Activated CD8-positive, alpha-beta T cell treated with anti-CD3 and anti-CD28 coated beads for 36 hours (primary cell): ENCODE measurements at regions not wholly inside any gene's neighbourhood (a gene's known extent, or its start where the extent isn't known, plus 50 kb on each side); places are given as distances from the start of the nearest gene placed in this dataset.

Source experiments
- ATAC-seq: fragments of 200-7000 bp; cut with Tn5 transposase; one replicate; pipeline ENCODE4 v1.10.0; 2021; ENCODE audit warnings: mild to moderate bottlenecking, moderate library complexity
- CTCF ChIA-PET: fragments of 350-600 bp; sonication (Branson Sonifier 250); formaldehyde crosslinking; loops from one replicate; lab custom pipeline; 2021; ENCODE audit warnings: antibody characterized with exemption; lab: Charles Lee
- POLR2A ChIA-PET: fragments of 350-600 bp; sonication (Branson Sonifier 250); formaldehyde crosslinking; loops from one replicate; lab custom pipeline; 2021; ENCODE audit warnings: antibody characterized with exemption; lab: Charles Lee
- DNase-seq: peaks from one replicate; pipeline ENCODE4 v3.0.0-alpha.2; 2020
- H3K27ac Mint-ChIP-seq: one replicate; pipeline ENCODE4 v1.8.0; 2021; ENCODE audit warnings: mild to moderate bottlenecking, mixed read lengths
- H3K27me3 Mint-ChIP-seq: one replicate; pipeline ENCODE4 v1.8.0; 2021; ENCODE audit warnings: mixed read lengths
- H3K36me3 Mint-ChIP-seq: one replicate; pipeline ENCODE4 v1.8.0; 2021; ENCODE audit warnings: low read depth, mixed read lengths
- H3K4me1 Mint-ChIP-seq: one replicate; pipeline ENCODE4 v1.8.0; 2021; ENCODE audit warnings: low read depth, mixed read lengths
- H3K4me3 Mint-ChIP-seq: one replicate; pipeline ENCODE4 v1.8.0; 2021; ENCODE audit warnings: mild to moderate bottlenecking, moderate library complexity, mixed read lengths
- H3K9me3 Mint-ChIP-seq: one replicate; pipeline ENCODE4 v1.8.0; 2021; ENCODE audit warnings: mixed read lengths
- CTCF ChIP-seq: fragments of 200-600 bp; IDR thresholded peaks from one replicate; pipeline ENCODE4 v1.8.0; 2022; ENCODE audit warnings: antibody characterized with exemption, mild to moderate bottlenecking
- intact Hi-C: fragments of 100-400 bp; cut with micrococcal nuclease; formaldehyde crosslinking; loops from one replicate; pipeline ENCODE4 v1.10.0; 2022

DNA sequence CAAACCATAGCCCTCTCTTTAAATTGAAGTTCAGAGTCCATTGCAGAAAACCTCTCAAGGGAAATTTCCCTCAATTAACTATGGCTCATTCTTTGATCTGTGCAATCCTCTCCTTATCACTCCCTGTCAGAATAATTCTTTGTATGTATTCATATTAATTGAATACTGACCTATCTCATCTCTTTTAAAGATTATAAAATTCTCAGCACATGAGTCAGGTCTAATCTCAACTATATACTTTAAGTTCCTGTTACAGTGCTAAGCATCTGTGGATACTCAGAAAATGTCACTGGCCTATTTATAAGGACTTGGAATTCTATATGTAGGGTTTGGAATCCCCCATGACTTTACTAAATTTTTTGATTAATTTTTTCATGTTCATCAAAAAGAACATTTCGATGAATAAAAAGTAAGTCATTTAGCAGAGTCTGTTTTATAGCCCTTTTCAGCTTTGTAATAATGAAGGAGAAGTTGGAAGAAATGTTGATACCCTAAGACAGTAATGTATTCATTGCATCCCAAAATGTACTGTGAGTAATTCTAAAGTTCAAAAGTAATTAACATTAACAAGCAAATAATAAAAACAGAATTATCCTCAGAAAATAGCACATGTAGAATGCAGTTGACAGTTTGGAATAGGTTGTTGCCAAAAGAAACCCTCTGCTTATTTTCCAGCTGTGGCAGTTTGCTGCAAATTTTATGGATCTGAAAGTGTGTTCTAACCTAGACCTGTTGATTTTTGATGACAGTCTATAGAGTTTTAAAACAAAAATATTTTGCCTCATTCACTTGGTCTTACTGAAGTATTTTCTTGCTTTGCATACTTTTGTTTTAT lies 503.4 kb upstream of the CBLB start:
- Mint-ChIP-seq H3K36me3 (no peaks in the 10 kb centered on the region), H3K4me1 (no peaks in the 10 kb centered on the region), H3K9me3 (peaks cover 2% of the 10 kb centered on the region), H3K27ac (no peak overlapping the region), H3K4me3 (no peak overlapping the region), H3K27me3 (no peaks in the 10 kb centered on the region)
- ChIA-PET POLR2A (no interaction called here), CTCF (interaction anchor here (1.4 kb wide), 1 partner anchor 106 kb away, joined by 3 read pairs; no protein-coding TSS in a partner anchor)
- intact Hi-C loops = no loop called here
- no peak for ATAC-seq
- DNase-seq = no peak
- TF ChIP-seq CTCF = no peak

DNA sequence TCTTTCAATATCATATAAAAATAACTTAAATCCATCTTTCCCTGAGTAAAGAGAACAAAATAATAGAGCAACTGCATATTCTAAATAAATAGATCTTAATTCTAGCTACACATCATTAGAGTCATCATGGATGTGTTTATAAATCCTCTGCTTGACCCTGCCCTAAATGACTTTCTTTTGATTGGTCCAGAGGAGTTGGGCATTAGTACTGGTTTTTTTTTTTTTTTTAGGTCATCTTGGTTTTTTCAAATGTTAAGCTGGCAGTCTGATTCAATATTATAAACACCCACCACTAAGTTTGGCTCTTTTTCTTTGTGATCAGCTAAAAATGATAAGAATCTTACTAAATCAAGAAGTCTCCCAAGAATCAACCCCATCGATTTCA lies 504.0 kb upstream of the CBLB start:
- Mint-ChIP-seq H3K27me3 (no peaks in the 10 kb centered on the region), H3K36me3 (no peaks in the 10 kb centered on the region), H3K27ac (no peak overlapping the region), H3K4me1 (no peaks in the 10 kb centered on the region), H3K4me3 (no peak overlapping the region), H3K9me3 (peaks cover 3% of the 10 kb centered on the region)
- DNase-seq = no peak
- no peak for ATAC-seq
- ChIA-PET CTCF (no interaction called here), POLR2A (no interaction called here)
- TF ChIP-seq CTCF = no peak
- intact Hi-C loops = no loop called here

DNA sequence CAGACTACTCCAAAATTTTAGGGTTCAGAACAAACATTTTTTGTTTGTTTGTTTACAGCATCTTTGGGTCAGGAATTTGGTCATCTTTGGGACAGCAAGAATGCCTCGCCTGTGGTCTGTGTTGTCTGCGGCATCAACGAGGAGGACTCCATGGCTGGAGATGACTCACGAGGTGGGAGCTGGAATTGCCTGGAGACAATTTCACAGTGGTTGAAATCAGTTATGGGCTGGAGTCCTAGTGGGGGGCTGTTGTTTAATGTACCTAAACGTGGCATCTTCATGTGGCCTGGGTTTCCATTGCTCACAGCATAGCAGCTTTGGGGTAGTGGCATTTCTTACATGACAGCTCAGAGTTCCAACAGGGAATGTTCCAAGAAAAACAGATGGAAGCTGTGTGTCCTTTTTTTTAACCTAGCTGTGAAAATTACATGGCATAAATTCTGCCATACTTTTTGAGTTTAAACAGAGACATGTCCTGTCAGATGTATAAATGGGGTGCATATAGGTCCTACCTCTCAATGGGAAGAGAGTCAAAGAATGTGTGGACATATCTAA lies 507.3 kb upstream of the CBLB start:
- Mint-ChIP-seq H3K9me3 (peaks cover 1% of the 10 kb centered on the region), H3K4me3 (no peak overlapping the region), H3K27me3 (no peaks in the 10 kb centered on the region), H3K27ac (no peak overlapping the region), H3K4me1 (peaks cover 5% of the 10 kb centered on the region), H3K36me3 (no peaks in the 10 kb centered on the region)
- DNase-seq (no peak), ATAC-seq (no peak)
- no peak for TF ChIP-seq CTCF
- intact Hi-C loops = no loop called here
- ChIA-PET CTCF (no interaction called here), POLR2A (no interaction called here)

GRCh38 chr3:106379251-106379750 lies 510.5 kb upstream of the CBLB start:
- intact Hi-C loops = no loop called here

More at GRCh38 chr3:106379251-106379750, 510.5 kb upstream of the CBLB start:
- Mint-ChIP-seq H3K36me3 (no peaks in the 10 kb centered on the region), H3K27me3 (no peaks in the 10 kb centered on the region), H3K4me3 (no peak overlapping the region), H3K4me1 (peaks cover 5% of the 10 kb centered on the region), H3K9me3 (peaks cover 1% of the 10 kb centered on the region), H3K27ac (no peak overlapping the region)
- ATAC-seq = no peak
- CTCF ChIA-PET = interaction anchor here (1.0 kb wide), 1 partner anchor 13 kb away, joined by 3 read pairs; no protein-coding TSS in a partner anchor
- POLR2A ChIA-PET = no interaction called here
- no peak for DNase-seq
- no peak for TF ChIP-seq CTCF
